ENCODE measurements at regions not wholly inside any gene's neighbourhood (a gene's known extent, or its start where the extent isn't known, plus 50 kb on each side); places are given as distances from the start of the nearest gene placed in this dataset.
"Not testable (repeated sequence)": the region's sequence is repeated elsewhere in the genome, so short reads cannot be mapped to it uniquely, and the experiment has no call there.

GRCh38 chr9:108393481-108394001 lies 462.2 kb downstream of the ACTL7B start:
- not testable (repeated sequence) for H3K18ac ChIP-seq (ENCODE audit: low read depth in 1 of 2, low read length in 2 of 2); H3K14ac ChIP-seq (ENCODE audit: low read length in 2 of 2); H3K27ac ChIP-seq (ENCODE audit: low read length, poor library complexity, severe bottlenecking); H3K4ac ChIP-seq (ENCODE audit: low read depth in 1 of 2, low read length in 2 of 2); H3K27me3 ChIP-seq (ENCODE audit: control insufficient read depth in 1 of 2, insufficient read depth in 1 of 2, low read length in 2 of 2); H3K79me1 ChIP-seq (replicated peaks; ENCODE audit: low read length, poor library complexity, severe bottlenecking); DNase-seq; H2BK12ac ChIP-seq (ENCODE audit: low read length in 2 of 2); H2BK120ac ChIP-seq (ENCODE audit: low read depth, low read length); H2BK5ac ChIP-seq (ENCODE audit: low read depth, low read length, poor library complexity, severe bottlenecking); H3K9me3 ChIP-seq (ENCODE audit: control insufficient read depth, low read length); H3K36me3 ChIP-seq (ENCODE audit: control insufficient read depth in 1 of 2, insufficient read depth in 2 of 2, low read depth in 1 of 2, low read length in 2 of 2); H3K9ac ChIP-seq (ENCODE audit: low read length); H4K8ac ChIP-seq (ENCODE audit: low read length); H3K4me1 ChIP-seq (ENCODE audit: control insufficient read depth, insufficient read depth, low read depth, low read length); H2AFZ ChIP-seq (ENCODE audit: low read depth, low read length); H2BK15ac ChIP-seq (ENCODE audit: low read depth, poor library complexity, severe bottlenecking); H3K23ac ChIP-seq (ENCODE audit: low read length in 2 of 2); H3K4me2 ChIP-seq (ENCODE audit: low read length, poor library complexity, severe bottlenecking); H4K91ac ChIP-seq (ENCODE audit: low read length); H2AK5ac ChIP-seq (ENCODE audit: low read length, severe bottlenecking); H3K4me3 ChIP-seq (ENCODE audit: insufficient read depth in 1 of 2, low read depth in 1 of 2, low read length in 2 of 2)
- 97% methylated on average over 27 of the region's 31 CpGs for WGBS

- Histone ChIP-seq H3K4me3 (ENCODE audit: insufficient read depth in 1 of 2, low read depth in 1 of 2, low read length in 2 of 2) (no peak overlapping the region), H3K23ac (ENCODE audit: low read length in 2 of 2) (no peak overlapping the region), H3K4me1 (ENCODE audit: control insufficient read depth, insufficient read depth, low read depth, low read length) (no peaks in the 10 kb centered on the region), H4K8ac (ENCODE audit: low read length) (no peak overlapping the region), H3K18ac (ENCODE audit: low read depth in 1 of 2, low read length in 2 of 2) (no peak overlapping the region), H2BK120ac (ENCODE audit: low read depth, low read length) (no peak overlapping the region), H3K36me3 (ENCODE audit: control insufficient read depth in 1 of 2, insufficient read depth in 2 of 2, low read depth in 1 of 2, low read length in 2 of 2) (no peaks in the 10 kb centered on the region), H2AFZ (ENCODE audit: low read depth, low read length) (no peak overlapping the region), H3K9me3 (ENCODE audit: control insufficient read depth, low read length) (peaks cover 3% of the 10 kb centered on the region), H4K91ac (ENCODE audit: low read length) (no peak overlapping the region), H2AK5ac (ENCODE audit: low read length, severe bottlenecking) (no peak overlapping the region), H2BK5ac (ENCODE audit: low read depth, low read length, poor library complexity, severe bottlenecking) (no peak overlapping the region), H3K27me3 (ENCODE audit: control insufficient read depth in 1 of 2, insufficient read depth in 1 of 2, low read length in 2 of 2) (no peaks in the 10 kb centered on the region), H2BK12ac (ENCODE audit: low read length in 2 of 2) (no peak overlapping the region), H3K27ac (ENCODE audit: low read length, poor library complexity, severe bottlenecking) (no peak overlapping the region), H3K9ac (ENCODE audit: low read length) (no peak overlapping the region), H3K4ac (ENCODE audit: low read depth in 1 of 2, low read length in 2 of 2) (no peak overlapping the region), H3K14ac (ENCODE audit: low read length in 2 of 2) (no peak overlapping the region), H3K79me1 (replicated peaks; ENCODE audit: low read length, poor library complexity, severe bottlenecking) (no peaks in the 10 kb centered on the region), H2BK15ac (ENCODE audit: low read depth, poor library complexity, severe bottlenecking) (no peak overlapping the region), H3K4me2 (ENCODE audit: low read length, poor library complexity, severe bottlenecking) (no peak overlapping the region)
- no CpG with 5 or more reads among the region's 1 CpG for WGBS
- DNase-seq: no peak
These were observed 462.9 kb downstream of the ACTL7B start for GRCh38 chr9:108392877-108393276.

- H3K4me3 ChIP-seq (ENCODE audit: insufficient read depth in 1 of 2, low read depth in 1 of 2, low read length in 2 of 2): no peak overlapping the region
- H3K4ac ChIP-seq (ENCODE audit: low read depth in 1 of 2, low read length in 2 of 2): no peak overlapping the region
- no peak overlapping the region for H2BK12ac ChIP-seq (ENCODE audit: low read length in 2 of 2)
- no peak overlapping the region for H4K8ac ChIP-seq (ENCODE audit: low read length)
- no peak overlapping the region for H3K9ac ChIP-seq (ENCODE audit: low read length)
- H3K79me1 ChIP-seq (replicated peaks; ENCODE audit: low read length, poor library complexity, severe bottlenecking): no peaks in the 10 kb centered on the region
- H3K23ac ChIP-seq (ENCODE audit: low read length in 2 of 2): no peak overlapping the region
- H3K14ac ChIP-seq (ENCODE audit: low read length in 2 of 2): no peak overlapping the region
- no peaks in the 10 kb centered on the region for H3K27me3 ChIP-seq (ENCODE audit: control insufficient read depth in 1 of 2, insufficient read depth in 1 of 2, low read length in 2 of 2)
- H2AFZ ChIP-seq (ENCODE audit: low read depth, low read length): no peak overlapping the region
- peak; percentile 6 for DNase-seq
- no peak overlapping the region for H3K4me2 ChIP-seq (ENCODE audit: low read length, poor library complexity, severe bottlenecking)
- WGBS: 70% methylated on average over 1 of the region's 1 CpG
- no peaks in the 10 kb centered on the region for H3K36me3 ChIP-seq (ENCODE audit: control insufficient read depth in 1 of 2, insufficient read depth in 2 of 2, low read depth in 1 of 2, low read length in 2 of 2)
- H2BK120ac ChIP-seq (ENCODE audit: low read depth, low read length): no peak overlapping the region
- H3K18ac ChIP-seq (ENCODE audit: low read depth in 1 of 2, low read length in 2 of 2): no peak overlapping the region
- no peak overlapping the region for H3K27ac ChIP-seq (ENCODE audit: low read length, poor library complexity, severe bottlenecking)
- no peak overlapping the region for H2AK5ac ChIP-seq (ENCODE audit: low read length, severe bottlenecking)
- H3K4me1 ChIP-seq (ENCODE audit: control insufficient read depth, insufficient read depth, low read depth, low read length): no peaks in the 10 kb centered on the region
- H4K91ac ChIP-seq (ENCODE audit: low read length): no peak overlapping the region
- H3K9me3 ChIP-seq (ENCODE audit: control insufficient read depth, low read length): no peaks in the 10 kb centered on the region
- no peak overlapping the region for H2BK15ac ChIP-seq (ENCODE audit: low read depth, poor library complexity, severe bottlenecking)
- no peak overlapping the region for H2BK5ac ChIP-seq (ENCODE audit: low read depth, low read length, poor library complexity, severe bottlenecking)
These were observed 466.7 kb downstream of the ACTL7B start for GRCh38 chr9:108389056-108389455.

GRCh38 chr9:108386859-108387384 lies 468.9 kb downstream of the ACTL7B start:
- H3K36me3 ChIP-seq (ENCODE audit: control insufficient read depth in 1 of 2, insufficient read depth in 2 of 2, low read depth in 1 of 2, low read length in 2 of 2): no peaks in the 10 kb centered on the region
- no peak overlapping the region for H3K4ac ChIP-seq (ENCODE audit: low read depth in 1 of 2, low read length in 2 of 2)
- H3K4me2 ChIP-seq (ENCODE audit: low read length, poor library complexity, severe bottlenecking): no peak overlapping the region
- H2AFZ ChIP-seq (ENCODE audit: low read depth, low read length): no peak overlapping the region
- no peak overlapping the region for H2BK5ac ChIP-seq (ENCODE audit: low read depth, low read length, poor library complexity, severe bottlenecking)
- no peak overlapping the region for H2BK15ac ChIP-seq (ENCODE audit: low read depth, poor library complexity, severe bottlenecking)
- H3K18ac ChIP-seq (ENCODE audit: low read depth in 1 of 2, low read length in 2 of 2): no peak overlapping the region
- H2BK12ac ChIP-seq (ENCODE audit: low read length in 2 of 2): no peak overlapping the region
- no peak overlapping the region for H2AK5ac ChIP-seq (ENCODE audit: low read length, severe bottlenecking)
- peak overlapping the region; percentile 61 for H3K9ac ChIP-seq (ENCODE audit: low read length)
- H3K27ac ChIP-seq (ENCODE audit: low read length, poor library complexity, severe bottlenecking): no peak overlapping the region
- H3K79me1 ChIP-seq (replicated peaks; ENCODE audit: low read length, poor library complexity, severe bottlenecking): no peaks in the 10 kb centered on the region
- H3K9me3 ChIP-seq (ENCODE audit: control insufficient read depth, low read length): no peaks in the 10 kb centered on the region
- WGBS: no CpG with 5 or more reads among the region's 1 CpG
- H4K91ac ChIP-seq (ENCODE audit: low read length): no peak overlapping the region
- H3K14ac ChIP-seq (ENCODE audit: low read length in 2 of 2): no peak overlapping the region
- H4K8ac ChIP-seq (ENCODE audit: low read length): no peak overlapping the region
- H3K4me3 ChIP-seq (ENCODE audit: insufficient read depth in 1 of 2, low read depth in 1 of 2, low read length in 2 of 2): no peak overlapping the region
- H3K4me1 ChIP-seq (ENCODE audit: control insufficient read depth, insufficient read depth, low read depth, low read length): no peaks in the 10 kb centered on the region
- no peak overlapping the region for H2BK120ac ChIP-seq (ENCODE audit: low read depth, low read length)
- DNase-seq: peak; percentile 46
- no peaks in the 10 kb centered on the region for H3K27me3 ChIP-seq (ENCODE audit: control insufficient read depth in 1 of 2, insufficient read depth in 1 of 2, low read length in 2 of 2)
- no peak overlapping the region for H3K23ac ChIP-seq (ENCODE audit: low read length in 2 of 2)
